ENCODE measurements at regions not wholly inside any gene's neighbourhood (a gene's known extent, or its start where the extent isn't known, plus 50 kb on each side); places are given as distances from the start of the nearest gene placed in this dataset.

DNA sequence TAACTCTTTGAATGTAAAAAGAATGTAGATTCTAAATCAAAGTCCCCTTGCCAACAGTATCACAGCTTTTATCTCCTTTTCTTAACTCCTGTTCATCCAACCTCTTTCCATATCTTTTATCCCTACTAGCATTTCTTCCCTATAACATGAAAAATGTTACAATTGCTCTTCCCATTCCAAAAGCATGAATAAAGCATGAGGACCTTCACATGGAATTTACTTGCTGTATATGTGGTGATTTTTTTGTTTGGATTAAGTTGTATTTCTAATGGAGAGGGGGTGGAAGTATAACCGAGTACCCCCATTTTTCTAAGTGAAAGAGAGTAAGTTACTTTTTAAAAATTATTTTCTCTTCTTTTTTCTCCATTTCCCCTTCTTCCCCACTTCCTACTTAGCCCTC, 94.9 kb upstream of the RBBP8 start:
- DNase-seq (ENCODE audit: low spot score): no peak
- TF ChIP-seq, protein P1, sequence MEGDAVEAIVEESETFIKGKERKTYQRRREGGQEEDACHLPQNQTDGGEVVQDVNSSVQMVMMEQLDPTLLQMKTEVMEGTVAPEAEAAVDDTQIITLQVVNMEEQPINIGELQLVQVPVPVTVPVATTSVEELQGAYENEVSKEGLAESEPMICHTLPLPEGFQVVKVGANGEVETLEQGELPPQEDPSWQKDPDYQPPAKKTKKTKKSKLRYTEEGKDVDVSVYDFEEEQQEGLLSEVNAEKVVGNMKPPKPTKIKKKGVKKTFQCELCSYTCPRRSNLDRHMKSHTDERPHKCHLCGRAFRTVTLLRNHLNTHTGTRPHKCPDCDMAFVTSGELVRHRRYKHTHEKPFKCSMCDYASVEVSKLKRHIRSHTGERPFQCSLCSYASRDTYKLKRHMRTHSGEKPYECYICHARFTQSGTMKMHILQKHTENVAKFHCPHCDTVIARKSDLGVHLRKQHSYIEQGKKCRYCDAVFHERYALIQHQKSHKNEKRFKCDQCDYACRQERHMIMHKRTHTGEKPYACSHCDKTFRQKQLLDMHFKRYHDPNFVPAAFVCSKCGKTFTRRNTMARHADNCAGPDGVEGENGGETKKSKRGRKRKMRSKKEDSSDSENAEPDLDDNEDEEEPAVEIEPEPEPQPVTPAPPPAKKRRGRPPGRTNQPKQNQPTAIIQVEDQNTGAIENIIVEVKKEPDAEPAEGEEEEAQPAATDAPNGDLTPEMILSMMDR (IDR thresholded peaks at IDR 0.05; ENCODE audit: extremely low read depth, insufficient read depth, missing control alignments): no peak
- in situ Hi-C loops (cut with MboI; ENCODE audit: low pct_unique_long_range_greater_than_20kb, low sequenced_read_pairs, unreplicated experiment): no loop called here

DNA sequence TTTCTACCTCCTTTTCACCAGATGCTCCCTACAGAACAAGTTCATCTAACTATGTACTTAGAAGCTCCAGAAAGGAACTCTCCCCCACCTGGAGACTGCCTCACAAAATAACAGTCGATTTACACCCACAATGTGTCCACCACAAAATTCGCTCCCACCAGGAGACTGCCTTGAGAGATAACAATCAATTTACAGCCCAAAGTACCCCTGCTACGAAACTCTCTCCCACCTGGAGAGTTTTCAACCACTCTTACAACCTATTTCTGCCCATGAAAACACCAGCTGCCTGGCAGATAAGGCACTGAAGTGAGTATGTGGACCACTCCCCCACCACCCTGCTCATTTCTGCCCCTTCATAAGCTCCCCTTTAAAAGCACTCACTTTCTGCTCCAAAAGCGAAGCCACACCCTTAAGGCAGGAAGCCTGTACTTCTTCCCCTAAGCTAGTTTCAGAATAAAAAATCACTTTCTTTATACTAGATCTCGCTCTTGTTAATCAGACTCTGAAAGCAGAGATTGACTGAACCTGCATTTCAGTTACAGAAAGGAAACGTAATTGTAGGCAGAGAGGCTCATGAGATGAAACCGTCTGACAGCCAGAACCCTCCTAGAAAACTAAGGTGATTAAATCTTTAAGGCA, 94.4 kb upstream of the RBBP8 start:
- no peak for DNase-seq (ENCODE audit: low spot score)
- TF ChIP-seq, protein P1 (IDR thresholded peaks at IDR 0.05; ENCODE audit: extremely low read depth, insufficient read depth, missing control alignments): no peak
- in situ Hi-C loops (cut with MboI; ENCODE audit: low pct_unique_long_range_greater_than_20kb, low sequenced_read_pairs, unreplicated experiment): no loop called here

DNA sequence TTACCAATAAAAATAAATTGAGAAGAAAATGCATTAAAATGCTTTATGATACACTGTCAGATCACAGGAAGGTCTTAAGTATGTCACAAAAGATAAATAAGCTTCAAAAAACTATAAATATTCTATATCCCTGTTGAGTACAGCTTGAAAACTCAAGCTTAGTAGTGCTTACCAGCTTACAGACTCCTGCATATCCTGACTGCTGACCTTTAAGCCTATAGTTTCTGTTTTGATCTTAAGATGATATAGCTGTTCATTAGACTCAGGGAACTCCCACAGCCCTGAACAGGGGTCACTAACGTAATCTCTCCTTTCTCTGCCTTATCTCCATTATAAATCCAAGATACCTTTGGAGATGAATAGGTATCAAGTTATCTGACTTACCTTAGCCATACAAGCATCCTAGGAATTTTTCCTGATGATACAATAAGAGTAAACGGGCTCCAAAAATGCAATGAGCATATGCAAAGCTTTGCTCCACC, 93.7 kb upstream of the RBBP8 start:
- TF ChIP-seq, protein P1 (IDR thresholded peaks at IDR 0.05; ENCODE audit: extremely low read depth, insufficient read depth, missing control alignments): no peak
- in situ Hi-C loops (cut with MboI; ENCODE audit: low pct_unique_long_range_greater_than_20kb, low sequenced_read_pairs, unreplicated experiment): no loop called here
- DNase-seq (ENCODE audit: low spot score): no peak

DNA sequence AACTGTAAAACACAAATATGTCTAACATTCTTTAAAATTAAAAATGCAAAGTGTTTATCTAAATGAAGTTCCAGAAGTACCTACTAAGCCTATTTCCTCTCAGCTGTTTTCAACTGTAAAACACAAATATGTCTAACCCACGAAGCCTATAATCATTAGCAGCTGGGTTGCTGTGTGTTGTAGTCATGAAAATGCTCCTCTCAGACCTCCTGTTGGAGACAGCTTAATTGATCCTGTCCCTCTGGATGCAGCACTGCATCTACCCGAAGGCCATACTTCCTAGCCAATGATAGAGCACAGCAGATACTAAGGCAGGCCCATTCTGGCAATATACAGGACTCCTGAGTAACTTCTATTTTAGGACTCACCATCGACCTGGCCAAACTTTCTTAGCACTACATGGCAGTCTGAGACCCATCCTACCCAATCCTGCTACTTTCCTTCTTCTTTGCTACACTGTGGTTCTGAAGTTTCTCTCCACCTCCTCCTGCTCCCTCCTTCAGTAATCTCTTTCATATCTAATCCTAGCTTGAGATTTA, 92.5 kb upstream of the RBBP8 start:
- in situ Hi-C loops (cut with MboI; ENCODE audit: low pct_unique_long_range_greater_than_20kb, low sequenced_read_pairs, unreplicated experiment): no loop called here
- DNase-seq (ENCODE audit: low spot score): no peak

DNA sequence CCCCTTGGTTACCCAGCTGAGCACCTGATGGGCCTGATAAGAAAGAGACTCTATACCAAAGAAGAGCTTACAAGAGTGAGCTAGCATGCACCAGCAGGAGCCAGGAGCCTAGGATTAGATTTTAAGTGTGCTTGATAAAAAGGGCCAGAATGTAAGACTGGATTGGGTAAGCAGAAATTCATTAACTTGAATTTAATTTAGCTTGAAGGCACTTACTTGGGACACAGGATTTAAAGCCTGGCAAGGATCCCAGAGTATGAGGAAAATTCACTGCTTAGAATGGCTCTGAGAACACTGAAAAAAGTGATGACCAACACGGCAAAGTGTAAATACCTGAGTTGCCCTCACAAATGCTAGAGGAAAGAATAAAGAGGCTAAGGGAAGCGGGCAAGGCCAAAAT, 91.3 kb upstream of the RBBP8 start:
- DNase-seq (ENCODE audit: low spot score): no peak
- TF ChIP-seq, protein P1 (IDR thresholded peaks at IDR 0.05; ENCODE audit: extremely low read depth, insufficient read depth, missing control alignments): no peak

More for the DNA sequence above, 92.5 kb upstream of the RBBP8 start:
- TF ChIP-seq, protein P1 (IDR thresholded peaks at IDR 0.05; ENCODE audit: extremely low read depth, insufficient read depth, missing control alignments): no peak

DNA sequence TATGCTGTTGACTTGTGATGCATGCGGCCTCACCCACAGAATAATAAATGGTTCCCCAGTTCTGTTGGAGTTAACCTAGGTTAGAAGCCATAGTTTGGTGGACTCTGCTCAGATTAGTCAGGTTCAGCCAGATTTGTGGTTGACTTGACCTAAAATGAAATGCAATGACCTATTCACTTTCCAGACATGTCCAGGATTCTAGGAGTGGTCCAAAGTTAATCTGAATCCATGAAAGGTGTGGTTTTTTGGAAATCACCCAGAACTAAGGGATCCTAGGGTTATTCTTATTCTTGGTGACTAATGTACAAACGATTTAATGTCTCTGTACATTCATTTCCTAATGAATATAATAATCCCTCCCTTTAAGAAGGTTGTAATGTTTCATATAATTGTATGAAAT, 88.9 kb upstream of the RBBP8 start:
- in situ Hi-C loops (cut with MboI; ENCODE audit: low pct_unique_long_range_greater_than_20kb, low sequenced_read_pairs, unreplicated experiment): no loop called here
- DNase-seq (ENCODE audit: low spot score): no peak
- TF ChIP-seq, protein P1 (IDR thresholded peaks at IDR 0.05; ENCODE audit: extremely low read depth, insufficient read depth, missing control alignments): no peak

More for the DNA sequence above, 91.3 kb upstream of the RBBP8 start:
- in situ Hi-C loops (cut with MboI; ENCODE audit: low pct_unique_long_range_greater_than_20kb, low sequenced_read_pairs, unreplicated experiment): no loop called here
